ENCODE measurements at regions not wholly inside any gene's neighbourhood (a gene's known extent, or its start where the extent isn't known, plus 50 kb on each side); places are given as distances from the start of the nearest gene placed in this dataset.

DNA sequence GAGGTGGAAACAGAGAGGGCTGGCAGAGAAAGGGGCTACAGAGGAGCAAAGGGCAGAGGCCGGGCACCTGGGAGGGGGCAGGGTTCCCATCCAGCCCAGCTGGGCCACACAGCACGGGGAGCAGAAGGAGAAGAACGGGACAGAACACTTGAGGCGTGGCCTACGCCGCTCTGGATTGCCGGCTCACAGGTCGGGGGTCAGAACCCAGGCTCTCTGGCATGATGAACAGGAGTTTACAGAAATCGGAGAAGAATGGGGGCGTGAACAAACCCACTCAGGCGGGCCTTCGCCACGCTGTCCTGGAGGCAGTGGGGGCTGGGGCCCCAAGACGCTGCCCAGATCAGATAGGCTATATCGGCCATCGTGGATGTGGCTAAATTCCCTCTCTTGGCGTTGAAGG, 362.2 kb upstream of the SHH start:
- Histone ChIP-seq H3K23ac (ENCODE audit: low read length in 2 of 2) (no peak overlapping the region), H3K79me1 (replicated peaks; ENCODE audit: low read length, poor library complexity, severe bottlenecking) (no peaks in the 10 kb centered on the region), H2BK5ac (ENCODE audit: low read depth, low read length, poor library complexity, severe bottlenecking) (no peak overlapping the region), H3K4me3 (ENCODE audit: insufficient read depth in 1 of 2, low read depth in 1 of 2, low read length in 2 of 2) (no peak overlapping the region), H2AK5ac (ENCODE audit: low read length, severe bottlenecking) (no peak overlapping the region), H3K18ac (ENCODE audit: low read depth in 1 of 2, low read length in 2 of 2) (no peak overlapping the region), H2BK120ac (ENCODE audit: low read depth, low read length) (no peak overlapping the region), H2AFZ (ENCODE audit: low read depth, low read length) (no peak overlapping the region), H3K27me3 (ENCODE audit: control insufficient read depth in 1 of 2, insufficient read depth in 1 of 2, low read length in 2 of 2) (no peaks in the 10 kb centered on the region), H2BK15ac (ENCODE audit: low read depth, poor library complexity, severe bottlenecking) (no peak overlapping the region), H3K14ac (ENCODE audit: low read length in 2 of 2) (no peak overlapping the region), H3K36me3 (ENCODE audit: control insufficient read depth in 1 of 2, insufficient read depth in 2 of 2, low read depth in 1 of 2, low read length in 2 of 2) (no peaks in the 10 kb centered on the region), H3K4ac (ENCODE audit: low read depth in 1 of 2, low read length in 2 of 2) (no peak overlapping the region), H3K9ac (ENCODE audit: low read length) (no peak overlapping the region), H3K27ac (ENCODE audit: low read length, poor library complexity, severe bottlenecking) (no peak overlapping the region), H3K4me1 (ENCODE audit: control insufficient read depth, insufficient read depth, low read depth, low read length) (peaks cover 5% of the 10 kb centered on the region), H2BK12ac (ENCODE audit: low read length in 2 of 2) (no peak overlapping the region), H3K9me3 (ENCODE audit: control insufficient read depth, low read length) (no peaks in the 10 kb centered on the region), H3K4me2 (ENCODE audit: low read length, poor library complexity, severe bottlenecking) (no peak overlapping the region), H4K91ac (ENCODE audit: low read length) (no peak overlapping the region), H4K8ac (ENCODE audit: low read length) (no peak overlapping the region)
- WGBS = 85% methylated on average over 13 of the region's 17 CpGs
- DNase-seq = no peak

DNA sequence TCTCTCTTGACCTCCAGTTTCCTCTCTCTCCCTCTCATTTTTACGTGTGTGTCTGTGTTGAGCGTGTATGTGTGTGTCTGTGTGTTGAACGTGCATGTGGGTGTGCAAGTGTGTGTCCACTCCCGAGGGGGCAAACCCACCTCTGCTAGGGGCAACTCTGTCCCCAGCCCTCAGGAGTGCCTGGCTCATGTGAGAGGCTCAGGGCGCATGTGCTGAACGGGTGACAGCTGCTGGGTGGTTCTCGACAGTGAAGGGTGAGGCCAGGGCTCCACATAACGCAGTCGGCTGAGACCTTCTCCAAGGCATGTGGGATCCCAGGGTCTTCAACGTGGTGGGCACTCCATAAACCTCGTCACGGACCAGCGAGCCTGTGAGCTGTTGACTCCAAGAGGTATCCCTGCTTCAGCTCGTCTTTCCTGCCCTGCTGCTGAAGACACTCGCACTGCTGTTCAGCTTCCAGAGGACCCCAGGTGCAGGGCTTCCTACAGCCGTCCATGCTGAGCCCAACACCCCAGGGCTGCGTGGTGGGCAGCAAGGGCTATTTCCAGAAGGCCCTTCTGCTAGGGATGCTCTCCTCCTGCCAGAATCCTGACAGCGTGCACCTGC, 361.6 kb upstream of the SHH start:
- 77% methylated on average over 18 of the region's 18 CpGs for WGBS
- H3K4me3 ChIP-seq (ENCODE audit: insufficient read depth in 1 of 2, low read depth in 1 of 2, low read length in 2 of 2) = no peak overlapping the region
- H3K27me3 ChIP-seq (ENCODE audit: control insufficient read depth in 1 of 2, insufficient read depth in 1 of 2, low read length in 2 of 2) = no peaks in the 10 kb centered on the region
- no peak overlapping the region for H3K4ac ChIP-seq (ENCODE audit: low read depth in 1 of 2, low read length in 2 of 2)
- H4K8ac ChIP-seq (ENCODE audit: low read length) = no peak overlapping the region
- H3K14ac ChIP-seq (ENCODE audit: low read length in 2 of 2) = no peak overlapping the region
- no peak overlapping the region for H2BK5ac ChIP-seq (ENCODE audit: low read depth, low read length, poor library complexity, severe bottlenecking)
- H3K18ac ChIP-seq (ENCODE audit: low read depth in 1 of 2, low read length in 2 of 2) = no peak overlapping the region
- H2BK12ac ChIP-seq (ENCODE audit: low read length in 2 of 2) = no peak overlapping the region
- no peak for DNase-seq
- no peak overlapping the region for H3K4me2 ChIP-seq (ENCODE audit: low read length, poor library complexity, severe bottlenecking)
- no peak overlapping the region for H3K9ac ChIP-seq (ENCODE audit: low read length)
- H2BK120ac ChIP-seq (ENCODE audit: low read depth, low read length) = no peak overlapping the region
- no peak overlapping the region for H3K23ac ChIP-seq (ENCODE audit: low read length in 2 of 2)
- H2AK5ac ChIP-seq (ENCODE audit: low read length, severe bottlenecking) = no peak overlapping the region
- H3K27ac ChIP-seq (ENCODE audit: low read length, poor library complexity, severe bottlenecking) = no peak overlapping the region
- H3K4me1 ChIP-seq (ENCODE audit: control insufficient read depth, insufficient read depth, low read depth, low read length) = peaks cover 6% of the 10 kb centered on the region
- no peaks in the 10 kb centered on the region for H3K36me3 ChIP-seq (ENCODE audit: control insufficient read depth in 1 of 2, insufficient read depth in 2 of 2, low read depth in 1 of 2, low read length in 2 of 2)
- H3K9me3 ChIP-seq (ENCODE audit: control insufficient read depth, low read length) = no peaks in the 10 kb centered on the region
- no peak overlapping the region for H2AFZ ChIP-seq (ENCODE audit: low read depth, low read length)
- H2BK15ac ChIP-seq (ENCODE audit: low read depth, poor library complexity, severe bottlenecking) = no peak overlapping the region
- no peaks in the 10 kb centered on the region for H3K79me1 ChIP-seq (replicated peaks; ENCODE audit: low read length, poor library complexity, severe bottlenecking)
- no peak overlapping the region for H4K91ac ChIP-seq (ENCODE audit: low read length)

DNA sequence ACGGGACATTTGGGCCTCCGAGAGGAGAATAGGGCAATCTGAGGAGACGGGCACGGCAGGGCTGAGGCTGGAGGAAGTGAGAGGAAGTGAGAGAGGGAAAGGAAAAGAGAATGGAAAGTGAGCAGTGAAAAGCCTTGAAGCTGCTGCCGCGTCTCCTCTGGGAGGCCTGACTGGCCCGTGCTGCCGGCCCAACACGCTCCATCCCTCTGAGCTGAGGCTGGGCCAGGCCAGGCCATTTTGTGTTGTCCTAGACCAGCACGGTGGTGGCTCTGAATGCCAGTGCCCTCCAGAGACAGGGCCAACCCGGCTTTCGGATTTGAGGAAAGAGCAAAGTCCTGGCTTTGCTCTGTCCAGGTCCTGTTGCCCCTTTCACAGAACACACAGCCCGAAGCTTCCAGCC, 361.1 kb upstream of the SHH start:
- Histone ChIP-seq H2AK5ac (ENCODE audit: low read length, severe bottlenecking) (no peak overlapping the region), H3K18ac (ENCODE audit: low read depth in 1 of 2, low read length in 2 of 2) (no peak overlapping the region), H3K9me3 (ENCODE audit: control insufficient read depth, low read length) (no peaks in the 10 kb centered on the region), H3K23ac (ENCODE audit: low read length in 2 of 2) (no peak overlapping the region), H2BK120ac (ENCODE audit: low read depth, low read length) (no peak overlapping the region), H3K36me3 (ENCODE audit: control insufficient read depth in 1 of 2, insufficient read depth in 2 of 2, low read depth in 1 of 2, low read length in 2 of 2) (no peaks in the 10 kb centered on the region), H2BK5ac (ENCODE audit: low read depth, low read length, poor library complexity, severe bottlenecking) (no peak overlapping the region), H4K91ac (ENCODE audit: low read length) (no peak overlapping the region), H2BK12ac (ENCODE audit: low read length in 2 of 2) (no peak overlapping the region), H2BK15ac (ENCODE audit: low read depth, poor library complexity, severe bottlenecking) (no peak overlapping the region), H2AFZ (ENCODE audit: low read depth, low read length) (no peak overlapping the region), H4K8ac (ENCODE audit: low read length) (no peak overlapping the region), H3K27ac (ENCODE audit: low read length, poor library complexity, severe bottlenecking) (no peak overlapping the region), H3K9ac (ENCODE audit: low read length) (no peak overlapping the region), H3K4me3 (ENCODE audit: insufficient read depth in 1 of 2, low read depth in 1 of 2, low read length in 2 of 2) (no peak overlapping the region), H3K27me3 (ENCODE audit: control insufficient read depth in 1 of 2, insufficient read depth in 1 of 2, low read length in 2 of 2) (no peaks in the 10 kb centered on the region), H3K79me1 (replicated peaks; ENCODE audit: low read length, poor library complexity, severe bottlenecking) (no peaks in the 10 kb centered on the region), H3K4me2 (ENCODE audit: low read length, poor library complexity, severe bottlenecking) (no peak overlapping the region), H3K14ac (ENCODE audit: low read length in 2 of 2) (no peak overlapping the region), H3K4me1 (ENCODE audit: control insufficient read depth, insufficient read depth, low read depth, low read length) (peaks cover 6% of the 10 kb centered on the region), H3K4ac (ENCODE audit: low read depth in 1 of 2, low read length in 2 of 2) (no peak overlapping the region)
- WGBS = 80% methylated on average over 12 of the region's 13 CpGs
- no peak for DNase-seq

DNA sequence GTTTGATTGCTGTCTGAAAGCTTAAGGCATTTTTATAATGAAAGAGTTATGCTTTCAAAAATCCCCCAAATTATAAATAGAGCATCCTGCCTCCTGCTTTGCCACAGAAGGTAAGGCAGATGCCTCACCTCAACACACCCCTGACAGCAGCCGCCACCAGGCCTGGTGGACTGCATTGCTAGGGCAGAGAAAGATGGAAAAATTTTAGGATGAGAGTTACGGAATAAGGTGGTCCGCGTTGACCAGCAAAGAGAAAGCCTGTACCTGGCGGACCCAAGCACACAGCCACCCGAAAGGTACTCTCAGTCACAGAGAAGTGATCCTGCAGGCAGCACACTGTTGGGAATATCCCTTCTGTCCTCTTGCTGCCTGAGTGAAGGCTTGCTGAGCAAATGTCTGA, 360.4 kb upstream of the SHH start:
- H4K8ac ChIP-seq (ENCODE audit: low read length) = no peak overlapping the region
- no peak for DNase-seq

More for the DNA sequence above, 360.4 kb upstream of the SHH start:
- H3K27ac ChIP-seq (ENCODE audit: low read length, poor library complexity, severe bottlenecking) = no peak overlapping the region
- no peak overlapping the region for H3K9ac ChIP-seq (ENCODE audit: low read length)
- no peaks in the 10 kb centered on the region for H3K36me3 ChIP-seq (ENCODE audit: control insufficient read depth in 1 of 2, insufficient read depth in 2 of 2, low read depth in 1 of 2, low read length in 2 of 2)
- H2BK120ac ChIP-seq (ENCODE audit: low read depth, low read length) = no peak overlapping the region
- no peak overlapping the region for H4K91ac ChIP-seq (ENCODE audit: low read length)
- H3K27me3 ChIP-seq (ENCODE audit: control insufficient read depth in 1 of 2, insufficient read depth in 1 of 2, low read length in 2 of 2) = no peaks in the 10 kb centered on the region
- peaks cover 6% of the 10 kb centered on the region for H3K4me1 ChIP-seq (ENCODE audit: control insufficient read depth, insufficient read depth, low read depth, low read length)
- H3K4me3 ChIP-seq (ENCODE audit: insufficient read depth in 1 of 2, low read depth in 1 of 2, low read length in 2 of 2) = no peak overlapping the region
- H3K4me2 ChIP-seq (ENCODE audit: low read length, poor library complexity, severe bottlenecking) = no peak overlapping the region
- no peak overlapping the region for H3K4ac ChIP-seq (ENCODE audit: low read depth in 1 of 2, low read length in 2 of 2)
- no peak overlapping the region for H2BK15ac ChIP-seq (ENCODE audit: low read depth, poor library complexity, severe bottlenecking)
- no peak overlapping the region for H3K18ac ChIP-seq (ENCODE audit: low read depth in 1 of 2, low read length in 2 of 2)
- no peak overlapping the region for H3K23ac ChIP-seq (ENCODE audit: low read length in 2 of 2)
- WGBS = 82% methylated on average over 6 of the region's 6 CpGs
- no peaks in the 10 kb centered on the region for H3K9me3 ChIP-seq (ENCODE audit: control insufficient read depth, low read length)
- no peak overlapping the region for H2BK12ac ChIP-seq (ENCODE audit: low read length in 2 of 2)
- no peaks in the 10 kb centered on the region for H3K79me1 ChIP-seq (replicated peaks; ENCODE audit: low read length, poor library complexity, severe bottlenecking)
- no peak overlapping the region for H2AK5ac ChIP-seq (ENCODE audit: low read length, severe bottlenecking)
- no peak overlapping the region for H2AFZ ChIP-seq (ENCODE audit: low read depth, low read length)
- no peak overlapping the region for H2BK5ac ChIP-seq (ENCODE audit: low read depth, low read length, poor library complexity, severe bottlenecking)
- H3K14ac ChIP-seq (ENCODE audit: low read length in 2 of 2) = no peak overlapping the region

All from mesenchymal stem cell (in vitro differentiated cells and primary cell).